ENCODE measurements at regions not wholly inside any gene's neighbourhood (a gene's known extent, or its start where the extent isn't known, plus 50 kb on each side); places are given as distances from the start of the nearest gene placed in this dataset.

- H3K4me3 ChIP-seq: no peak overlapping the region
- FAIRE-seq (no peak), ATAC-seq (no peak), DNase-seq (ENCODE audit: low read depth, low spot score) (no peak)
- ChIA-PET POLR2A (no interaction called here), SMC1A (ENCODE audit: uncharacterized antibody, unreplicated experiment) (no interaction called here), RAD21 (ENCODE audit: unreplicated experiment) (no interaction called here), CTCF (interaction anchor here (0.7 kb wide), 1 partner anchor 572 kb away, joined by 3 read pairs; no protein-coding TSS in a partner anchor)
- H3K9ac ChIP-seq (ENCODE audit: control insufficient read depth, insufficient read depth, low read length): no peak overlapping the region
- no peaks in the 10 kb centered on the region for H4K20me1 ChIP-seq (ENCODE audit: control insufficient read depth, insufficient read depth)
- TF ChIP-seq WRNIP1 (IDR thresholded peaks at IDR 0.05; ENCODE audit: borderline replicate concordance, low read depth, low read length) (no peak), ELK1 (IDR thresholded peaks at IDR 0.05; ENCODE audit: low read depth, low read length) (no peak), PKNOX1 (IDR thresholded peaks at IDR 0.05) (no peak), KLF5 (IDR thresholded peaks at IDR 0.05; ENCODE audit: partially characterized antibody) (no peak), CTCF (IDR thresholded peaks at IDR 0.05 in 2 of 3, conservative IDR thresholded peaks at IDR 0.05 in 1 of 3; ENCODE audit: control insufficient read depth in 2 of 3, extremely low read depth in 1 of 3, insufficient read depth in 1 of 3, low read depth in 3 of 3, low read length in 3 of 3) (no peak), YBX1 (IDR thresholded peaks at IDR 0.05) (no peak), PAX8 (IDR thresholded peaks at IDR 0.05) (no peak), KDM1A (IDR thresholded peaks at IDR 0.05; ENCODE audit: borderline replicate concordance) (no peak), RELB (IDR thresholded peaks at IDR 0.05; ENCODE audit: low read depth) (no peak), CHD2 (IDR thresholded peaks at IDR 0.05; ENCODE audit: borderline replicate concordance, low read depth, low read length) (no peak), PML (IDR thresholded peaks at IDR 0.05; ENCODE audit: low read length) (no peak), TCF3 (IDR thresholded peaks at IDR 0.05; ENCODE audit: borderline replicate concordance, insufficient read depth, low read depth, low read length) (no peak), BACH1 (IDR thresholded peaks at IDR 0.05; ENCODE audit: borderline replicate concordance) (no peak), SREBF1 (IDR thresholded peaks at IDR 0.05; ENCODE audit: low read length) (no peak), IRF4 (IDR thresholded peaks at IDR 0.05; ENCODE audit: low read depth, low read length) (no peak), HDAC6 (IDR thresholded peaks at IDR 0.05; ENCODE audit: unreplicated experiment) (no peak)
- no peaks in the 10 kb centered on the region for H3K4me1 ChIP-seq (ENCODE audit: control insufficient read depth, insufficient read depth, low read length)
- H3K4me2 ChIP-seq (ENCODE audit: control insufficient read depth, insufficient read depth): no peak overlapping the region
- H3K27me3 ChIP-seq (replicated peaks in 1 of 2; ENCODE audit: control insufficient read depth in 2 of 2, insufficient read depth in 2 of 2, low read length in 1 of 2): no peaks in the 10 kb centered on the region; a peak in 1 of 4 replicates
- H2AFZ ChIP-seq (ENCODE audit: control insufficient read depth, low read depth, low read length): no peak overlapping the region
- intact Hi-C loops (cut with micrococcal nuclease; ENCODE audit: unreplicated experiment) (no loop called here), in situ Hi-C loops (cut with MboI) (no loop called here)
- no peaks in the 10 kb centered on the region for H3K9me3 ChIP-seq (replicated peaks; ENCODE audit: control insufficient read depth, insufficient read depth, low read length)
- no peaks in the 10 kb centered on the region for H3K36me3 ChIP-seq (ENCODE audit: control insufficient read depth in 2 of 2, insufficient read depth in 2 of 2, low read length in 1 of 2)
- H3K27ac ChIP-seq (ENCODE audit: control insufficient read depth, insufficient read depth): no peak overlapping the region
- no TSS peak for BruUV-seq (replicated peaks)
- H3K79me2 ChIP-seq (ENCODE audit: control insufficient read depth, insufficient read depth, low read length): no peaks in the 10 kb centered on the region
- 17% methylated on average over 11 of the region's 11 CpGs for WGBS (ENCODE audit: insufficient coverage, insufficient replicate concordance, low lambda C conversion rate, missing lambda C conversion rate)
These were observed 201.2 kb upstream of the TMEM45B start for GRCh38 chr11:129614256-129614944.
